Naive thymus-derived CD4-positive, alpha-beta T cell (primary cell): ENCODE measurements at regions not wholly inside any gene's neighbourhood (a gene's known extent, or its start where the extent isn't known, plus 50 kb on each side); places are given as distances from the start of the nearest gene placed in this dataset.

Experiments used
- ATAC-seq: fragments of 150-1000 bp; cut with Tn5 transposase; 2 replicates; pipeline ENCODE4 v1.10.0; 2021; ENCODE audit warnings: mild to moderate bottlenecking, moderate library complexity
- CTCF ChIA-PET: fragments of 350-600 bp; sonication (Branson Sonifier 250); formaldehyde crosslinking; loops from one replicate; lab custom pipeline; 2021; ENCODE audit warnings: antibody characterized with exemption; lab: Charles Lee
- POLR2A ChIA-PET: fragments of 350-600 bp; sonication (Branson Sonifier 250); formaldehyde crosslinking; loops from one replicate; lab custom pipeline; 2021; ENCODE audit warnings: antibody characterized with exemption, inconsistent platforms; lab: Charles Lee
- DNase-seq, 9 donors: peaks; one replicate each; pipeline versions ENCODE4 v3.0.0 to v3.0.0-alpha.2; 2020 to 2022; ENCODE audit warnings: mixed read lengths in 1 of 9
- H3K27ac ChIP-seq: one replicate; pipeline ENCODE4 v1.7.0; 2013; ENCODE audit warnings: mild to moderate bottlenecking, low read depth, low read length, moderate library complexity
- H3K27me3 ChIP-seq, 2 donors: one replicate each; pipeline ENCODE4 v1.7.0; 2013; ENCODE audit warnings: low read length in 2 of 2, mild to moderate bottlenecking in 2 of 2, moderate library complexity in 2 of 2; ENCODE audit not compliant: control insufficient read depth in 2 of 2, insufficient read depth in 2 of 2
- H3K36me3 ChIP-seq, 3 experiments: 1 replicate in 2 of 3; 2 replicates in 1 of 3; pipeline ENCODE4 v1.7.0; 2013; ENCODE audit warnings: low read length in 3 of 3, mild to moderate bottlenecking in 3 of 3, moderate library complexity in 1 of 3; ENCODE audit not compliant: insufficient read depth in 3 of 3, control insufficient read depth in 2 of 3
- H3K4me1 ChIP-seq, 2 donors: one replicate each; pipeline ENCODE4 v1.7.0; 2013; ENCODE audit warnings: low read length in 2 of 2, mild to moderate bottlenecking in 2 of 2, moderate library complexity in 1 of 2; ENCODE audit not compliant: control insufficient read depth in 2 of 2, insufficient read depth in 2 of 2
- H3K4me3 ChIP-seq: 2 replicates; pipeline ENCODE4 v1.7.0; 2013; ENCODE audit warnings: mild to moderate bottlenecking, low read length
- H3K9me3 ChIP-seq, 3 experiments: 1 replicate in 2 of 3; 2 replicates in 1 of 3; pipeline ENCODE4 v1.7.0; 2013; ENCODE audit warnings: low read length in 3 of 3; ENCODE audit not compliant: control insufficient read depth in 2 of 3
- H3K27ac Mint-ChIP-seq, 9 donors: one replicate each; pipeline ENCODE4 v1.8.0; 2020 to 2022; ENCODE audit warnings: mixed read lengths in 9 of 9, mild to moderate bottlenecking in 8 of 9, moderate library complexity in 5 of 9, inconsistent platforms in 2 of 9
- H3K27me3 Mint-ChIP-seq, 5 donors: one replicate each; pipeline ENCODE4 v1.8.0; 2021 to 2022; ENCODE audit warnings: mixed read lengths in 5 of 5, mild to moderate bottlenecking in 1 of 5
- H3K36me3 Mint-ChIP-seq, 5 donors: one replicate each; pipeline ENCODE4 v1.8.0; 2020 to 2022; ENCODE audit warnings: mixed read lengths in 5 of 5, mild to moderate bottlenecking in 3 of 5, inconsistent platforms in 1 of 5
- H3K4me1 Mint-ChIP-seq, 7 donors: one replicate each; pipeline ENCODE4 v1.8.0; 2020 to 2022; ENCODE audit warnings: mixed read lengths in 7 of 7, mild to moderate bottlenecking in 3 of 7, inconsistent platforms in 1 of 7
- H3K4me3 Mint-ChIP-seq, 10 donors: one replicate each; pipeline ENCODE4 v1.8.0; 2020 to 2022; ENCODE audit warnings: mild to moderate bottlenecking in 10 of 10, mixed read lengths in 10 of 10, moderate library complexity in 6 of 10, inconsistent platforms in 2 of 10
- H3K9me3 Mint-ChIP-seq, 11 donors: one replicate each; pipeline ENCODE4 v1.8.0; 2020 to 2022; ENCODE audit warnings: mixed read lengths in 11 of 11, mild to moderate bottlenecking in 4 of 11, inconsistent platforms in 1 of 11, moderate library complexity in 1 of 11
- intact Hi-C, 2 donors: fragments of 100-400 bp; cut with micrococcal nuclease; formaldehyde crosslinking; loops; one replicate each; pipeline ENCODE4 v1.15.1; 2023

- H3K36me3 Mint-ChIP-seq, result no peaks in the 10 kb centered on the region
- POLR2A ChIA-PET, result no interaction called here
These were observed 156.0 kb downstream of the TGFB2 start for GRCh38 chr1:218501161-218501560.

GRCh38 chr1:218502383-218502782 lies 157.2 kb downstream of the TGFB2 start:
- H3K4me1 Mint-ChIP-seq, result peaks cover 0 to 6% (median 0%) of the 10 kb centered on the region in 7 donors
- Histone ChIP-seq H3K9me3 (peaks cover 0 to 3% (median 0%) of the 10 kb centered on the region in 3 experiments), H3K4me3 (no peak overlapping the region), H3K27ac (no peak overlapping the region), H3K27me3 (no peaks in the 10 kb centered on the region), H3K36me3 (no peaks in the 10 kb centered on the region), H3K4me1 (no peaks in the 10 kb centered on the region)
- peaks cover 3 to 30% (median 9%) of the 10 kb centered on the region in 5 donors for H3K27me3 Mint-ChIP-seq
- ATAC-seq, result no peak
- H3K36me3 Mint-ChIP-seq, result peaks cover 0 to 6% (median 0%) of the 10 kb centered on the region in 5 donors
- H3K9me3 Mint-ChIP-seq, result peaks cover 4 to 19% (median 10%) of the 10 kb centered on the region in 11 donors
- H3K27ac Mint-ChIP-seq, result no peak overlapping the region
- intact Hi-C loops, result no loop called here
- no peak overlapping the region for H3K4me3 Mint-ChIP-seq
- DNase-seq, result no peak
- POLR2A ChIA-PET, result no interaction called here
- CTCF ChIA-PET, result no interaction called here

More at GRCh38 chr1:218501161-218501560, 156.0 kb downstream of the TGFB2 start:
- H3K36me3 ChIP-seq, result no peaks in the 10 kb centered on the region
- no peak overlapping the region for H3K4me3 Mint-ChIP-seq
- intact Hi-C loops, result no loop called here
- H3K9me3 ChIP-seq, result no peaks in the 10 kb centered on the region
- peaks cover 0 to 7% (median 0%) of the 10 kb centered on the region in 11 donors for H3K9me3 Mint-ChIP-seq
- H3K27ac Mint-ChIP-seq, result no peak overlapping the region
- peaks cover under 1 to 32% (median 9%) of the 10 kb centered on the region in 5 donors for H3K27me3 Mint-ChIP-seq
- H3K4me1 ChIP-seq, result no peaks in the 10 kb centered on the region
- no peaks in the 10 kb centered on the region for H3K27me3 ChIP-seq
- DNase-seq (no peak), ATAC-seq (no peak)
- H3K4me3 ChIP-seq, result no peak overlapping the region
- CTCF ChIA-PET, result no interaction called here
- H3K4me1 Mint-ChIP-seq, result peaks cover 0 to 6% (median 0%) of the 10 kb centered on the region in 7 donors
- no peak overlapping the region for H3K27ac ChIP-seq

DNA sequence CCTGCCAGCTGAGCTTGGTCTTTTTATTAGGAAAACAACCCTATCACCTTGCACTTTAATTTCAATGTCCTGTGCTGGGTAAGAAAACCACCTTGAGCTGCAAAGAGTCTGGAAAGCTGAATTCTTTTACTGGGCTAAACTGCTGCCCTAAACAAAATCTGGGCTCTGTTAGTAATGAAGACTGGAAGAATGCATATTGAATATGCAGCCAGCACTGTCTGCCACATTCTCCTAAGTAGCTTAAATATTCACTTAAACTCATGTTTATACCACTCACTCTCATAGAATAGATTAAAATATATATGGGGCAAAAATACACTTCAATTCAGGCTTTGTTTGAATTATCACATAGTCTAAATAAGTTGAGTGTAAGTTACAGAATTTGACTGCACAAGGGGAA lies 158.0 kb downstream of the TGFB2 start:
- DNase-seq, result no peak

GRCh38 chr1:218507355-218508002 lies 162.3 kb downstream of the TGFB2 start:
- Histone ChIP-seq H3K36me3 (no peaks in the 10 kb centered on the region), H3K4me3 (no peak overlapping the region), H3K9me3 (peaks cover 0 to 4% (median 0%) of the 10 kb centered on the region in 3 experiments), H3K27me3 (no peaks in the 10 kb centered on the region), H3K27ac (no peak overlapping the region), H3K4me1 (no peaks in the 10 kb centered on the region)
- ChIA-PET POLR2A (no interaction called here), CTCF (no interaction called here)
- Mint-ChIP-seq H3K36me3 (peaks cover 0 to 10% (median 0%) of the 10 kb centered on the region in 5 donors), H3K27me3 (peaks cover 0 to 12% (median 4%) of the 10 kb centered on the region in 5 donors), H3K27ac (no peak overlapping the region), H3K9me3 (peaks cover 9 to 39% (median 13%) of the 10 kb centered on the region in 11 donors), H3K4me3 (no peak overlapping the region), H3K4me1 (no peaks in the 10 kb centered on the region)
- DNase-seq (no peak), ATAC-seq (no peak)
- intact Hi-C loops, result no loop called here

More for the DNA sequence above, 158.0 kb downstream of the TGFB2 start:
- Histone ChIP-seq H3K4me3 (no peak overlapping the region), H3K27me3 (no peaks in the 10 kb centered on the region), H3K4me1 (no peaks in the 10 kb centered on the region), H3K9me3 (peaks cover 0 to 4% (median 0%) of the 10 kb centered on the region in 3 experiments), H3K36me3 (no peaks in the 10 kb centered on the region), H3K27ac (no peak overlapping the region)
- POLR2A ChIA-PET, result no interaction called here
- CTCF ChIA-PET, result no interaction called here
- Mint-ChIP-seq H3K4me3 (no peak overlapping the region), H3K27me3 (peaks cover 3 to 25% (median 9%) of the 10 kb centered on the region in 5 donors), H3K4me1 (peaks cover 0 to 6% (median 0%) of the 10 kb centered on the region in 7 donors), H3K36me3 (peaks cover 0 to 6% (median 0%) of the 10 kb centered on the region in 5 donors), H3K9me3 (peaks cover 4 to 24% (median 11%) of the 10 kb centered on the region in 11 donors), H3K27ac (no peak overlapping the region)
- intact Hi-C loops, result no loop called here
- ATAC-seq, result no peak

GRCh38 chr1:218510153-218510772 lies 165.1 kb downstream of the TGFB2 start:
- H3K36me3 Mint-ChIP-seq, result peaks cover 0 to 10% (median 0%) of the 10 kb centered on the region in 5 donors
- H3K4me1 Mint-ChIP-seq, result no peaks in the 10 kb centered on the region
- no peak for DNase-seq
- H3K9me3 ChIP-seq, result peaks cover 0 to 4% (median 0%) of the 10 kb centered on the region in 3 experiments
- ChIA-PET POLR2A (no interaction called here), CTCF (no interaction called here)
- H3K4me3 Mint-ChIP-seq, result no peak overlapping the region
- H3K27me3 Mint-ChIP-seq, result peaks cover 0 to 16% (median 0%) of the 10 kb centered on the region in 5 donors
- H3K4me3 ChIP-seq, result no peak overlapping the region
- H3K36me3 ChIP-seq, result no peaks in the 10 kb centered on the region
- H3K27ac Mint-ChIP-seq, result no peak overlapping the region
- no peaks in the 10 kb centered on the region for H3K4me1 ChIP-seq
- peaks cover 9 to 42% (median 13%) of the 10 kb centered on the region in 11 donors for H3K9me3 Mint-ChIP-seq
- H3K27ac ChIP-seq, result no peak overlapping the region
- no peak for ATAC-seq
- H3K27me3 ChIP-seq, result no peaks in the 10 kb centered on the region
- intact Hi-C loops, result no loop called here

- H3K4me3 ChIP-seq, result no peak overlapping the region
- no peaks in the 10 kb centered on the region for H3K4me1 Mint-ChIP-seq
- no peaks in the 10 kb centered on the region for H3K9me3 ChIP-seq
- intact Hi-C loops, result no loop called here
- POLR2A ChIA-PET, result no interaction called here
- no peak overlapping the region for H3K27ac Mint-ChIP-seq
- DNase-seq (no peak), ATAC-seq (no peak)
- CTCF ChIA-PET, result no interaction called here
- peaks cover 0 to 22% (median 2%) of the 10 kb centered on the region in 11 donors for H3K9me3 Mint-ChIP-seq
- peaks cover 0 to 3% (median 0%) of the 10 kb centered on the region in 5 donors for H3K36me3 Mint-ChIP-seq
- no peak overlapping the region for H3K27ac ChIP-seq
- H3K4me1 ChIP-seq, result no peaks in the 10 kb centered on the region
- peaks cover 0 to 11% (median 3%) of the 10 kb centered on the region in 5 donors for H3K27me3 Mint-ChIP-seq
- H3K4me3 Mint-ChIP-seq, result no peak overlapping the region
- H3K27me3 ChIP-seq, result no peaks in the 10 kb centered on the region
- H3K36me3 ChIP-seq, result no peaks in the 10 kb centered on the region
These were observed 168.2 kb downstream of the TGFB2 start for GRCh38 chr1:218513328-218513727.
